ENCODE measurements at regions not wholly inside any gene's neighbourhood (a gene's known extent, or its start where the extent isn't known, plus 50 kb on each side); places are given as distances from the start of the nearest gene placed in this dataset.

- ATAC-seq (no peak), DNase-seq (no peak)
- Histone ChIP-seq H3K9ac (ENCODE audit: low read length) (no peak overlapping the region), H3K4me3 (ENCODE audit: low read length) (no peak overlapping the region), H3K4me2 (ENCODE audit: low read length) (no peak overlapping the region), H3K9me2 (replicated peaks; ENCODE audit: low read length) (no peaks in the 10 kb centered on the region), H3K36me3 (ENCODE audit: low read depth, low read length) (no peaks in the 10 kb centered on the region; the same call in 1 of the 2 replicates), H3K27ac (ENCODE audit: low read length) (no peak overlapping the region), H2AFZ (ENCODE audit: low read length) (no peak overlapping the region), H3K27me3 (ENCODE audit: low read length) (0 out of 2 replicates have a peak, but pooled peaks cover 7% of the 10 kb centered on the region), H3K79me2 (ENCODE audit: low read length) (no peaks in the 10 kb centered on the region), H3F3A (ENCODE audit: low read length, unreplicated experiment) (no peaks in the 10 kb centered on the region), H3K4me1 (ENCODE audit: insufficient read depth, low read length) (no peaks in the 10 kb centered on the region), H3K9me3 (ENCODE audit: low read length) (no peaks in the 10 kb centered on the region), H4K20me1 (ENCODE audit: low read length) (no peaks in the 10 kb centered on the region)
- CTCF ChIA-PET: no interaction called here
- POLR2A ChIA-PET (ENCODE audit: unreplicated experiment): no interaction called here
- intact Hi-C loops (cut with micrococcal nuclease): no loop called here
- TF ChIP-seq EZH2 (IDR thresholded peaks at IDR 0.05; ENCODE audit: low read length, unreplicated experiment): no peak
- TF ChIP-seq CTCF (conservative IDR thresholded peaks at IDR 0.05; ENCODE audit: low read depth, low read length): no peak
- no peak for TF ChIP-seq EZH2phosphoT487 (IDR thresholded peaks at IDR 0.05; ENCODE audit: borderline replicate concordance, low read length)
- no TSS peak for BruUV-seq (replicated peaks)
Observed at GRCh38 chr2:129888461-129888860, 91.0 kb upstream of the RAB6C start.

GRCh38 chr2:129888896-129889295 lies 90.6 kb upstream of the RAB6C start:
- no peak overlapping the region for H3K4me2 ChIP-seq (ENCODE audit: low read length)
- no peak for TF ChIP-seq EZH2phosphoT487 (IDR thresholded peaks at IDR 0.05; ENCODE audit: borderline replicate concordance, low read length)
- no peak for TF ChIP-seq CTCF (conservative IDR thresholded peaks at IDR 0.05; ENCODE audit: low read depth, low read length)
- no peak for TF ChIP-seq EZH2 (IDR thresholded peaks at IDR 0.05; ENCODE audit: low read length, unreplicated experiment)
- H3K36me3 ChIP-seq (ENCODE audit: low read depth, low read length): no peaks in the 10 kb centered on the region; the same call in 1 of the 2 replicates
- BruUV-seq (replicated peaks): no TSS peak
- no peak overlapping the region for H3K27ac ChIP-seq (ENCODE audit: low read length)
- H4K20me1 ChIP-seq (ENCODE audit: low read length): no peaks in the 10 kb centered on the region
- H3K9me3 ChIP-seq (ENCODE audit: low read length): no peaks in the 10 kb centered on the region
- H3K79me2 ChIP-seq (ENCODE audit: low read length): no peaks in the 10 kb centered on the region
- no peaks in the 10 kb centered on the region for H3K4me1 ChIP-seq (ENCODE audit: insufficient read depth, low read length)
- DNase-seq (no peak), ATAC-seq (no peak)
- no peak overlapping the region for H3K4me3 ChIP-seq (ENCODE audit: low read length)
- no peaks in the 10 kb centered on the region for H3K9me2 ChIP-seq (replicated peaks; ENCODE audit: low read length)
- ChIA-PET CTCF (no interaction called here), POLR2A (ENCODE audit: unreplicated experiment) (no interaction called here)
- no peaks in the 10 kb centered on the region for H3F3A ChIP-seq (ENCODE audit: low read length, unreplicated experiment)
- no peak overlapping the region for H2AFZ ChIP-seq (ENCODE audit: low read length)
- H3K27me3 ChIP-seq (ENCODE audit: low read length): 0 out of 2 replicates have a peak, but pooled peaks cover 11% of the 10 kb centered on the region
- no peak overlapping the region for H3K9ac ChIP-seq (ENCODE audit: low read length)
- intact Hi-C loops (cut with micrococcal nuclease): no loop called here

GRCh38 chr2:129891341-129892320 lies 87.8 kb upstream of the RAB6C start:
- no peaks in the 10 kb centered on the region for H3K36me3 ChIP-seq (ENCODE audit: low read depth, low read length)
- H3K4me2 ChIP-seq (ENCODE audit: low read length): no peak overlapping the region
- no peak overlapping the region for H3K4me3 ChIP-seq (ENCODE audit: low read length)
- intact Hi-C loops (cut with micrococcal nuclease): no loop called here
- peaks cover 17% of the 10 kb centered on the region; the same call in 1 of the 2 replicates for H3K27me3 ChIP-seq (ENCODE audit: low read length)
- no peaks in the 10 kb centered on the region for H3F3A ChIP-seq (ENCODE audit: low read length, unreplicated experiment)
- ATAC-seq: no peak
- POLR2A ChIA-PET (ENCODE audit: unreplicated experiment): no interaction called here
- H3K9ac ChIP-seq (ENCODE audit: low read length): no peak overlapping the region
- TF ChIP-seq EZH2 (IDR thresholded peaks at IDR 0.05; ENCODE audit: low read length, unreplicated experiment): no peak
- no peak for TF ChIP-seq EZH2phosphoT487 (IDR thresholded peaks at IDR 0.05; ENCODE audit: borderline replicate concordance, low read length)
- H2AFZ ChIP-seq (ENCODE audit: low read length): no peak overlapping the region
- H3K27ac ChIP-seq (ENCODE audit: low read length): no peak overlapping the region
- no peaks in the 10 kb centered on the region for H3K4me1 ChIP-seq (ENCODE audit: insufficient read depth, low read length)
- CTCF ChIA-PET: no interaction called here
- H3K79me2 ChIP-seq (ENCODE audit: low read length): no peaks in the 10 kb centered on the region
- H4K20me1 ChIP-seq (ENCODE audit: low read length): no peaks in the 10 kb centered on the region
- no peak for DNase-seq
- H3K9me2 ChIP-seq (replicated peaks; ENCODE audit: low read length): no peaks in the 10 kb centered on the region
- no peaks in the 10 kb centered on the region for H3K9me3 ChIP-seq (ENCODE audit: low read length)
- no TSS peak for BruUV-seq (replicated peaks)
